ENCODE measurements at regions not wholly inside any gene's neighbourhood (a gene's known extent, or its start where the extent isn't known, plus 50 kb on each side); places are given as distances from the start of the nearest gene placed in this dataset.

GRCh38 chr10:124279298-124279697, 139.4 kb downstream of the OAT start:
- Histone ChIP-seq H3K36me3 (ENCODE audit: control insufficient read depth, insufficient read depth, low read length) (no peaks in the 10 kb centered on the region), H3K27me3 (ENCODE audit: control insufficient read depth, insufficient read depth, low read length, poor library complexity, severe bottlenecking) (no peaks in the 10 kb centered on the region), H3K27ac (ENCODE audit: insufficient read depth, low read depth, low read length, poor library complexity, severe bottlenecking) (no peak overlapping the region), H3K4me1 (ENCODE audit: control insufficient read depth, insufficient read depth, low read length) (no peaks in the 10 kb centered on the region), H3K9me3 (ENCODE audit: control insufficient read depth, low read length) (no peaks in the 10 kb centered on the region), H3K4me3 (ENCODE audit: insufficient read depth, low read depth, low read length) (no peak overlapping the region)
- 85 to 86% methylated on average over 2 of the region's 2 CpGs for WGBS, 2 experiments

DNA sequence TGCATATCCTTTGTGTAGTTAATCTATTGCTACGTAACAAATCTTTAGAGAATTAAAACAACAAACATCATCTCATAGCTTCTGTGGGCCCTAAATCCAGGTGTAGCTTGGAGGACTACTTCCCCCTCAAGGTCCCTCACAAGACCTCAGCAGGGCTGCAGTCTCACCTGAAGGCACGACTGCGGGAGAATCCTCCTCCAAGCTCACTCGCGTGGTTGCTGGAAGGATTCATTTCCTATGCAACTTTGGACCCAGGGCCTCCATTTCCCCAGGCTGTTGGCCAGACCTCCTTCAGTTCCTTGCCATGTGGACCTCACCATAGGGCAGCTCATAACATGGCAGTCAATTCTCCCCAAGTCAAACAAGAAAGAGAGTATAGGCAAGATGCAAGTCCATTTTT, 140.4 kb downstream of the OAT start:
- 92 to 93% methylated on average over 5 of the region's 5 CpGs for WGBS, 2 experiments
- Histone ChIP-seq H3K27me3 (ENCODE audit: control insufficient read depth, insufficient read depth, low read length, poor library complexity, severe bottlenecking) (no peaks in the 10 kb centered on the region), H3K9me3 (ENCODE audit: control insufficient read depth, low read length) (peaks cover under 1% of the 10 kb centered on the region), H3K27ac (ENCODE audit: insufficient read depth, low read depth, low read length, poor library complexity, severe bottlenecking) (no peak overlapping the region), H3K4me1 (ENCODE audit: control insufficient read depth, insufficient read depth, low read length) (no peaks in the 10 kb centered on the region), H3K4me3 (ENCODE audit: insufficient read depth, low read depth, low read length) (no peak overlapping the region), H3K36me3 (ENCODE audit: control insufficient read depth, insufficient read depth, low read length) (no peaks in the 10 kb centered on the region)

- H3K9me3 ChIP-seq (ENCODE audit: control insufficient read depth, low read length), result peaks cover 5% of the 10 kb centered on the region
- 79% methylated on average over 1 of the region's 1 CpG; no CpG with 5 or more reads in 1 of the 2 experiments for WGBS, 2 experiments
- H3K27me3 ChIP-seq (ENCODE audit: control insufficient read depth, insufficient read depth, low read length, poor library complexity, severe bottlenecking), result no peaks in the 10 kb centered on the region
- no peak overlapping the region for H3K4me3 ChIP-seq (ENCODE audit: insufficient read depth, low read depth, low read length)
- H3K4me1 ChIP-seq (ENCODE audit: control insufficient read depth, insufficient read depth, low read length), result no peaks in the 10 kb centered on the region
- no peaks in the 10 kb centered on the region for H3K36me3 ChIP-seq (ENCODE audit: control insufficient read depth, insufficient read depth, low read length)
- no peak overlapping the region for H3K27ac ChIP-seq (ENCODE audit: insufficient read depth, low read depth, low read length, poor library complexity, severe bottlenecking)
These were observed 145.6 kb downstream of the OAT start for GRCh38 chr10:124273141-124273540.

DNA sequence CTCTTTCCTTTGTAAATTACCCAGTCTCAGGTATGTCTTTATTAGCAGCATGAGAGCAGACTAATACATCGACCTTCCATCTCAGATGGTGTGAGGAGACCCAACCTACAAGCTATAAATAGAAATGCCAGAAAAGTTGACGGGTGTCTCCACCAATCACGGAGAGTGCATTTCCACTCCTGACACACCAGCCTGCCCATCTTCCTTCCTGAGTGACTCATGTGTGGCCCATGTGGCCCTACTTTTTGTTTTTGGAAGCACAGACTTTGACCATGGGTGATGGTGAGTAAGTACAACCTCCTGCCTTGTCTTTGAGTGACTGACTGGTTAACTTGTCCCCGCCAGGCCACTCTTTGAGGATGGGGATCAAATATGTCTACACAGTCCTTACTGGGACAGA, 147.0 kb downstream of the OAT start:
- Histone ChIP-seq H3K27ac (ENCODE audit: insufficient read depth, low read depth, low read length, poor library complexity, severe bottlenecking) (no peak overlapping the region), H3K4me1 (ENCODE audit: control insufficient read depth, insufficient read depth, low read length) (no peaks in the 10 kb centered on the region)
- 94 to 95% methylated on average over 4 of the region's 4 CpGs for WGBS, 2 experiments

GRCh38 chr10:124270530-124271327, 148.0 kb downstream of the OAT start:
- Histone ChIP-seq H3K27ac (ENCODE audit: insufficient read depth, low read depth, low read length, poor library complexity, severe bottlenecking) (no peak overlapping the region), H3K4me3 (ENCODE audit: insufficient read depth, low read depth, low read length) (no peak overlapping the region), H3K27me3 (ENCODE audit: control insufficient read depth, insufficient read depth, low read length, poor library complexity, severe bottlenecking) (no peaks in the 10 kb centered on the region), H3K9me3 (ENCODE audit: control insufficient read depth, low read length) (peaks cover 5% of the 10 kb centered on the region), H3K36me3 (ENCODE audit: control insufficient read depth, insufficient read depth, low read length) (no peaks in the 10 kb centered on the region), H3K4me1 (ENCODE audit: control insufficient read depth, insufficient read depth, low read length) (no peaks in the 10 kb centered on the region)
- 80 to 81% methylated on average over 8 of the region's 8 CpGs for WGBS, 2 experiments

More for the DNA sequence above, 147.0 kb downstream of the OAT start:
- H3K9me3 ChIP-seq (ENCODE audit: control insufficient read depth, low read length), result peaks cover 5% of the 10 kb centered on the region
- no peaks in the 10 kb centered on the region for H3K36me3 ChIP-seq (ENCODE audit: control insufficient read depth, insufficient read depth, low read length)
- no peaks in the 10 kb centered on the region for H3K27me3 ChIP-seq (ENCODE audit: control insufficient read depth, insufficient read depth, low read length, poor library complexity, severe bottlenecking)
- H3K4me3 ChIP-seq (ENCODE audit: insufficient read depth, low read depth, low read length), result no peak overlapping the region

DNA sequence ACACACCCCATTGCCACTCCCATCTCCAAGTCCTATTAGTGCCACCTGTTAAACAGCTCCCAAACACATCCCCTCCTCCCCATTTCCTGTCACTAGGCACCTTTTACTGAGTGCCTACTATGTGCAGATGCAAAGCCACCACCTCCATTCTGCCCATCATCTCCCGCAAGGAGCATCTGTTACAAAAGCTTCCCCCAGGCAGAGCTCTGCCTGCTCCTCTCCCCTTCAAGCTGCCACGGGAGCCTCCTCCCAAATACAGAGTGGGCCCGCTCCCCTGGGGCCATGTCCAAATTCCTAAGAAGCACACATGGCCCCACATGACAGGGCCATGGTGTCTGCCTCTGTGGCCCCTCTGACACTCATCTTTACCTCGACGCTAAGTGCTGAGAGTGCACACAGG, 149.7 kb downstream of the OAT start:
- no peak overlapping the region for H3K27ac ChIP-seq (ENCODE audit: insufficient read depth, low read depth, low read length, poor library complexity, severe bottlenecking)
- no peaks in the 10 kb centered on the region for H3K4me1 ChIP-seq (ENCODE audit: control insufficient read depth, insufficient read depth, low read length)
- WGBS, 2 experiments, result 89 to 92% methylated on average over 5 of the region's 5 CpGs
- no peaks in the 10 kb centered on the region for H3K27me3 ChIP-seq (ENCODE audit: control insufficient read depth, insufficient read depth, low read length, poor library complexity, severe bottlenecking)
- no peak overlapping the region for H3K4me3 ChIP-seq (ENCODE audit: insufficient read depth, low read depth, low read length)
- peaks cover 5% of the 10 kb centered on the region for H3K9me3 ChIP-seq (ENCODE audit: control insufficient read depth, low read length)
- no peaks in the 10 kb centered on the region for H3K36me3 ChIP-seq (ENCODE audit: control insufficient read depth, insufficient read depth, low read length)

- Histone ChIP-seq H3K4me3 (ENCODE audit: insufficient read depth, low read depth, low read length) (no peak overlapping the region), H3K27ac (ENCODE audit: insufficient read depth, low read depth, low read length, poor library complexity, severe bottlenecking) (no peak overlapping the region), H3K27me3 (ENCODE audit: control insufficient read depth, insufficient read depth, low read length, poor library complexity, severe bottlenecking) (no peaks in the 10 kb centered on the region), H3K36me3 (ENCODE audit: control insufficient read depth, insufficient read depth, low read length) (no peaks in the 10 kb centered on the region), H3K4me1 (ENCODE audit: control insufficient read depth, insufficient read depth, low read length) (no peaks in the 10 kb centered on the region), H3K9me3 (ENCODE audit: control insufficient read depth, low read length) (peaks cover under 1% of the 10 kb centered on the region)
- 77 to 78% methylated on average over 6 of the region's 6 CpGs for WGBS, 2 experiments
These were observed 150.7 kb downstream of the OAT start for GRCh38 chr10:124267911-124268549.

- Histone ChIP-seq H3K27ac (ENCODE audit: insufficient read depth, low read depth, low read length, poor library complexity, severe bottlenecking) (no peak overlapping the region), H3K36me3 (ENCODE audit: control insufficient read depth, insufficient read depth, low read length) (no peaks in the 10 kb centered on the region), H3K9me3 (ENCODE audit: control insufficient read depth, low read length) (no peaks in the 10 kb centered on the region), H3K27me3 (ENCODE audit: control insufficient read depth, insufficient read depth, low read length, poor library complexity, severe bottlenecking) (no peaks in the 10 kb centered on the region), H3K4me3 (ENCODE audit: insufficient read depth, low read depth, low read length) (no peak overlapping the region), H3K4me1 (ENCODE audit: control insufficient read depth, insufficient read depth, low read length) (no peaks in the 10 kb centered on the region)
- 91 to 93% methylated on average over 9 of the region's 9 CpGs for WGBS, 2 experiments
These were observed 151.4 kb downstream of the OAT start for GRCh38 chr10:124267231-124267885.

DNA sequence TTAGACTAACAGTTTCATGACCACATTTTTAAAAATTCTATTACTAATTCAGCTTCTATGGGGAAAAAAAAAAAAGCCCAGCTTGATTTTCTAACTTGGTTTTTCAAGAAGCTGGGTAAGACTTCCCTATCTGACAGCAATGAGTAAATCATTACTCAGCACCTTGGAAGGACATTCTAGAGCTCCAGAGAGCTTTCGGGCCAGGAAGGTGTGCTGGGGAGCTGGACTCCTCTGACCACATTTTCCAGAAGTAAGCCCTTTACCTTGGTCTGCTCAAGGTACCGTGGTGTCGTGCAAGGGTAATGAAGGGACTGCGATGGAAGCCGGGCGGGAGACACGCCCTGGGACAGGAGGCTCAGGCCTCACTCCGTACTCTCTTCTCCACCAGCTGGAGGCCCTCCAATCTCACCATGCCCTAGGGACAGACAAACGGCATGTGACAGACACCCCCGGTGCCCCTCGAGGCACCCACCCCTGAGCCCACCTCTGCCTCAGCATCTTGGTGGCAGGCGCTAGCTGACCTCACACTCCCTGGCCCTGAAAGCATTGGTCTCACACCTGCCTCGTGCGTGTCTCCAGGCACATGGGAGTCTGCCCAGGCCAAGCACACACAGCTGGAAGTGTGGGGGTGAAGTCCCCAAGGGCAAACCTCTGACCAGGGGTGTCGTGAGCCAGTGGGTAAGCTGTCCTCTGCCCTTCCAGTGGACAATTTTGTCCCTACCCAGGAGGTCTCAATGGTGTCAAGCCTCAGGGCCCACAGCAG, 152.1 kb downstream of the OAT start:
- H3K9me3 ChIP-seq (ENCODE audit: control insufficient read depth, low read length), result no peaks in the 10 kb centered on the region
- WGBS, 2 experiments, result 94 to 95% methylated on average over 15 of the region's 15 CpGs
- H3K36me3 ChIP-seq (ENCODE audit: control insufficient read depth, insufficient read depth, low read length), result no peaks in the 10 kb centered on the region
- no peaks in the 10 kb centered on the region for H3K27me3 ChIP-seq (ENCODE audit: control insufficient read depth, insufficient read depth, low read length, poor library complexity, severe bottlenecking)
- H3K4me3 ChIP-seq (ENCODE audit: insufficient read depth, low read depth, low read length), result no peak overlapping the region
- no peaks in the 10 kb centered on the region for H3K4me1 ChIP-seq (ENCODE audit: control insufficient read depth, insufficient read depth, low read length)
- H3K27ac ChIP-seq (ENCODE audit: insufficient read depth, low read depth, low read length, poor library complexity, severe bottlenecking), result no peak overlapping the region
